WTC11 (cell line): ENCODE measurements at regions not wholly inside any gene's neighbourhood (a gene's known extent, or its start where the extent isn't known, plus 50 kb on each side); places are given as distances from the start of the nearest gene placed in this dataset.

Experiments used
- AFF4 ChIP-seq: sonication (generic); formaldehyde crosslinking; IDR thresholded peaks from 2 replicates; pipeline ENCODE4 v1.8.1; 2023; ENCODE audit warnings: mild to moderate bottlenecking, missing genetic modification reagents, borderline replicate concordance
- FOXJ3 ChIP-seq: sonication (generic); formaldehyde crosslinking; IDR thresholded peaks from 2 replicates; pipeline ENCODE4 v1.9.0; 2021; ENCODE audit warnings: missing genetic modification reagents, mild to moderate bottlenecking, borderline replicate concordance
- HMGA2 ChIP-seq: fragments of 250-450 bp; sonication (Bioruptor Pico); IDR thresholded peaks from 2 replicates; pipeline ENCODE4 v1.4.0; 2021; ENCODE audit warnings: mild to moderate bottlenecking, moderate library complexity
- IRF1 ChIP-seq: sonication (generic); formaldehyde crosslinking; IDR thresholded peaks from 2 replicates; pipeline ENCODE4 v1.8.0; 2023; ENCODE audit warnings: missing genetic modification reagents
- JUN ChIP-seq: sonication (generic); formaldehyde crosslinking; IDR thresholded peaks from 2 replicates; pipeline ENCODE4 v1.8.0; 2023; ENCODE audit warnings: mild to moderate bottlenecking, missing genetic modification reagents
- SMAD4 ChIP-seq: sonication (generic); formaldehyde crosslinking; IDR thresholded peaks from 2 replicates; pipeline ENCODE4 v1.8.0; 2022; ENCODE audit warnings: mild to moderate bottlenecking, missing genetic modification reagents
- ZNF232 ChIP-seq: sonication (generic); formaldehyde crosslinking; IDR thresholded peaks from 2 replicates; pipeline ENCODE4 v1.8.0; 2022; ENCODE audit warnings: mild to moderate bottlenecking, missing genetic modification reagents
- TF ChIP-seq, protein P1 (sequence below): fragments of 200-600 bp; IDR thresholded peaks from 2 replicates; pipeline ENCODE4 v1.8.0; 2022; ENCODE audit warnings: antibody characterized with exemption
- TF ChIP-seq, protein P2 (sequence below): sonication (generic); formaldehyde crosslinking; IDR thresholded peaks from 2 replicates; pipeline ENCODE4 v1.8.1; 2023; ENCODE audit warnings: mild to moderate bottlenecking, missing genetic modification reagents, moderate library complexity

- TF ChIP-seq JUN (CRISPR knock-in tag) (no peak), ZNF232 (CRISPR knock-in tag) (no peak), SMAD4 (no peak), IRF1 (CRISPR knock-in tag) (no peak), HMGA2 (CRISPR knock-in tag) (no peak), AFF4 (no peak), FOXJ3 (CRISPR knock-in tag) (no peak)
- TF ChIP-seq, protein P1, sequence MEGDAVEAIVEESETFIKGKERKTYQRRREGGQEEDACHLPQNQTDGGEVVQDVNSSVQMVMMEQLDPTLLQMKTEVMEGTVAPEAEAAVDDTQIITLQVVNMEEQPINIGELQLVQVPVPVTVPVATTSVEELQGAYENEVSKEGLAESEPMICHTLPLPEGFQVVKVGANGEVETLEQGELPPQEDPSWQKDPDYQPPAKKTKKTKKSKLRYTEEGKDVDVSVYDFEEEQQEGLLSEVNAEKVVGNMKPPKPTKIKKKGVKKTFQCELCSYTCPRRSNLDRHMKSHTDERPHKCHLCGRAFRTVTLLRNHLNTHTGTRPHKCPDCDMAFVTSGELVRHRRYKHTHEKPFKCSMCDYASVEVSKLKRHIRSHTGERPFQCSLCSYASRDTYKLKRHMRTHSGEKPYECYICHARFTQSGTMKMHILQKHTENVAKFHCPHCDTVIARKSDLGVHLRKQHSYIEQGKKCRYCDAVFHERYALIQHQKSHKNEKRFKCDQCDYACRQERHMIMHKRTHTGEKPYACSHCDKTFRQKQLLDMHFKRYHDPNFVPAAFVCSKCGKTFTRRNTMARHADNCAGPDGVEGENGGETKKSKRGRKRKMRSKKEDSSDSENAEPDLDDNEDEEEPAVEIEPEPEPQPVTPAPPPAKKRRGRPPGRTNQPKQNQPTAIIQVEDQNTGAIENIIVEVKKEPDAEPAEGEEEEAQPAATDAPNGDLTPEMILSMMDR = no peak
- TF ChIP-seq, protein P2, sequence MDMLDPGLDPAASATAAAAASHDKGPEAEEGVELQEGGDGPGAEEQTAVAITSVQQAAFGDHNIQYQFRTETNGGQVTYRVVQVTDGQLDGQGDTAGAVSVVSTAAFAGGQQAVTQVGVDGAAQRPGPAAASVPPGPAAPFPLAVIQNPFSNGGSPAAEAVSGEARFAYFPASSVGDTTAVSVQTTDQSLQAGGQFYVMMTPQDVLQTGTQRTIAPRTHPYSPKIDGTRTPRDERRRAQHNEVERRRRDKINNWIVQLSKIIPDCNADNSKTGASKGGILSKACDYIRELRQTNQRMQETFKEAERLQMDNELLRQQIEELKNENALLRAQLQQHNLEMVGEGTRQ (CRISPR knock-in tag) = no peak
Measured at GRCh38 chr20:22862671-22863230, 172.4 kb upstream of the SSTR4 start.
